Hepatocyte (in vitro differentiated cells): ENCODE measurements at regions not wholly inside any gene's neighbourhood (a gene's known extent, or its start where the extent isn't known, plus 50 kb on each side); places are given as distances from the start of the nearest gene placed in this dataset.

Experiments used
- EZH2 ChIP-seq: fragments of 200-600 bp; sonication (generic); IDR thresholded peaks from 2 replicates; pipeline ENCODE4 v1.6.1; 2016; ENCODE audit warnings: antibody characterized with exemption, mild to moderate bottlenecking, borderline replicate concordance
- TF ChIP-seq, protein P1 (sequence below): fragments of 200-600 bp; sonication (generic); IDR thresholded peaks from 2 replicates; pipeline ENCODE4 v1.5.1; 2016; ENCODE audit warnings: antibody characterized with exemption, mild to moderate bottlenecking; ENCODE audit not compliant: poor library complexity

DNA sequence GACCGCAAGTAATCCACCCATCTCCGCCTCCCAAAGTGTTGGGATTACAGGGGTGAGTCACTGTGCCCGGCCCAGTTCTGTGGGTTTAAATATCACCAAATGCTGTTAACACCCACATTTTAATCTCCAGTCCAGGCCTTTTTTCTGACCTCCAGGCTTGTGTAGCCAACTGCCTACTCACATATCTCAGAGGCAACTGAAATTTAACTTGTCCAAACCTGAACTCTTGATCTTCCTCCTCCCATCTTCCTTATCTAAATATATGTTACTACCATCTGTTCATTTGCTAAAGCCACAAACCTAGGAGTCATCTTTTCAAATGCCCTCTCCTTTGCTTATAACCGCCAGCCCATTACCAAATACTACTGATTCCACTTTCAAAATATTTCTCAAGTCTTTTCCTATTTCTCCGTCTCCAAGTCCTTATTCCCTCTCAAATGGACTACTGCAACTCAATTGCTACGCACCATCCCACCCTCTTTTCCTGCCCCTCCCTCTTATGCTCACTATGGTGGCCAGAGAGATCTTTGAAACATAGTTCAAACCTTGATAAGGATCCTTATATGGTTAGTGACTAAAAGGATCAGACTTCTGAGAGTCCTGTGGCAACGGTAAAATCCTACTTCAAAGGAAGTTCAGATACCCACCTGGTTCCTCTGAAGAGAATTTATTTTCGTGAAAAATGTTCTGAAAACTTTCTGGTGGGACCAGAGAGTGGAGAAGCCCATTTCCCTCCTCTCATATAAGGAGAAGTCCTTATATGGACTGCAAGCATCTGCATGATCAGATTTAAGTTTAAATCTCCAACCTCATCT lies 78.5 kb upstream of the CDC42BPA start:
- TF ChIP-seq, protein P1, sequence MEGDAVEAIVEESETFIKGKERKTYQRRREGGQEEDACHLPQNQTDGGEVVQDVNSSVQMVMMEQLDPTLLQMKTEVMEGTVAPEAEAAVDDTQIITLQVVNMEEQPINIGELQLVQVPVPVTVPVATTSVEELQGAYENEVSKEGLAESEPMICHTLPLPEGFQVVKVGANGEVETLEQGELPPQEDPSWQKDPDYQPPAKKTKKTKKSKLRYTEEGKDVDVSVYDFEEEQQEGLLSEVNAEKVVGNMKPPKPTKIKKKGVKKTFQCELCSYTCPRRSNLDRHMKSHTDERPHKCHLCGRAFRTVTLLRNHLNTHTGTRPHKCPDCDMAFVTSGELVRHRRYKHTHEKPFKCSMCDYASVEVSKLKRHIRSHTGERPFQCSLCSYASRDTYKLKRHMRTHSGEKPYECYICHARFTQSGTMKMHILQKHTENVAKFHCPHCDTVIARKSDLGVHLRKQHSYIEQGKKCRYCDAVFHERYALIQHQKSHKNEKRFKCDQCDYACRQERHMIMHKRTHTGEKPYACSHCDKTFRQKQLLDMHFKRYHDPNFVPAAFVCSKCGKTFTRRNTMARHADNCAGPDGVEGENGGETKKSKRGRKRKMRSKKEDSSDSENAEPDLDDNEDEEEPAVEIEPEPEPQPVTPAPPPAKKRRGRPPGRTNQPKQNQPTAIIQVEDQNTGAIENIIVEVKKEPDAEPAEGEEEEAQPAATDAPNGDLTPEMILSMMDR, result no peak
- TF ChIP-seq EZH2, result no peak
